SK-N-SH (cell line): ENCODE measurements at regions not wholly inside any gene's neighbourhood (a gene's known extent, or its start where the extent isn't known, plus 50 kb on each side); places are given as distances from the start of the nearest gene placed in this dataset.

ENCODE experiments used
- RAD21 ChIP-seq: IDR thresholded peaks from 2 replicates; pipeline ENCODE4 v1.6.1; 2012; ENCODE audit warnings: mild to moderate bottlenecking, low read length
- TF ChIP-seq, protein P1 (sequence below): fragments of 200-600 bp; sonication (generic); IDR thresholded peaks from 2 replicates; pipeline ENCODE4 v1.6.1; 2017; ENCODE audit warnings: antibody characterized with exemption, mild to moderate bottlenecking, moderate library complexity

- TF ChIP-seq, protein P1, sequence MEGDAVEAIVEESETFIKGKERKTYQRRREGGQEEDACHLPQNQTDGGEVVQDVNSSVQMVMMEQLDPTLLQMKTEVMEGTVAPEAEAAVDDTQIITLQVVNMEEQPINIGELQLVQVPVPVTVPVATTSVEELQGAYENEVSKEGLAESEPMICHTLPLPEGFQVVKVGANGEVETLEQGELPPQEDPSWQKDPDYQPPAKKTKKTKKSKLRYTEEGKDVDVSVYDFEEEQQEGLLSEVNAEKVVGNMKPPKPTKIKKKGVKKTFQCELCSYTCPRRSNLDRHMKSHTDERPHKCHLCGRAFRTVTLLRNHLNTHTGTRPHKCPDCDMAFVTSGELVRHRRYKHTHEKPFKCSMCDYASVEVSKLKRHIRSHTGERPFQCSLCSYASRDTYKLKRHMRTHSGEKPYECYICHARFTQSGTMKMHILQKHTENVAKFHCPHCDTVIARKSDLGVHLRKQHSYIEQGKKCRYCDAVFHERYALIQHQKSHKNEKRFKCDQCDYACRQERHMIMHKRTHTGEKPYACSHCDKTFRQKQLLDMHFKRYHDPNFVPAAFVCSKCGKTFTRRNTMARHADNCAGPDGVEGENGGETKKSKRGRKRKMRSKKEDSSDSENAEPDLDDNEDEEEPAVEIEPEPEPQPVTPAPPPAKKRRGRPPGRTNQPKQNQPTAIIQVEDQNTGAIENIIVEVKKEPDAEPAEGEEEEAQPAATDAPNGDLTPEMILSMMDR, result no peak
- TF ChIP-seq RAD21, result no peak
These were observed 1626.7 kb upstream of the B3GALT2 start for GRCh38 chr1:194813096-194813495.
